ENCODE measurements at regions not wholly inside any gene's neighbourhood (a gene's known extent, or its start where the extent isn't known, plus 50 kb on each side); places are given as distances from the start of the nearest gene placed in this dataset.

- no peak overlapping the region for H3K4me2 ChIP-seq (ENCODE audit: low read length)
- no peaks in the 10 kb centered on the region for H3K9me2 ChIP-seq (replicated peaks; ENCODE audit: control insufficient read depth, low read length)
- H3K27ac ChIP-seq (ENCODE audit: low read depth, low read length): no peak overlapping the region
- TF ChIP-seq CTCF (IDR thresholded peaks at IDR 0.05; ENCODE audit: low read depth, low read length, poor library complexity, severe bottlenecking): no peak
- no peak for TF ChIP-seq EZH2phosphoT487 (IDR thresholded peaks at IDR 0.05; ENCODE audit: borderline replicate concordance, low read length)
- no peaks in the 10 kb centered on the region for H3K9me3 ChIP-seq (ENCODE audit: control insufficient read depth, insufficient read depth, low read length)
- H3K36me3 ChIP-seq (ENCODE audit: control insufficient read depth, low read length): no peaks in the 10 kb centered on the region
- H3K27me3 ChIP-seq (ENCODE audit: control insufficient read depth, low read length): no peaks in the 10 kb centered on the region
- H4K20me1 ChIP-seq (ENCODE audit: control insufficient read depth, insufficient read depth, low read depth, low read length): no peaks in the 10 kb centered on the region
- H3K4me1 ChIP-seq (ENCODE audit: control insufficient read depth, low read length): no peaks in the 10 kb centered on the region
- no peaks in the 10 kb centered on the region for H3K79me2 ChIP-seq (ENCODE audit: control insufficient read depth, low read length)
- H3K4me3 ChIP-seq (ENCODE audit: low read length): no peak overlapping the region
- H3F3A ChIP-seq (ENCODE audit: control insufficient read depth, insufficient read depth): no peaks in the 10 kb centered on the region
Measured at GRCh38 chr5:44446399-44446798, 57.2 kb upstream of the FGF10 start.

- H3K4me2 ChIP-seq (ENCODE audit: low read length): no peak overlapping the region
- no peak for TF ChIP-seq CTCF (IDR thresholded peaks at IDR 0.05; ENCODE audit: low read depth, low read length, poor library complexity, severe bottlenecking)
- TF ChIP-seq EZH2phosphoT487 (IDR thresholded peaks at IDR 0.05; ENCODE audit: borderline replicate concordance, low read length): no peak
- H3F3A ChIP-seq (ENCODE audit: control insufficient read depth, insufficient read depth): no peaks in the 10 kb centered on the region
- no peaks in the 10 kb centered on the region for H3K9me3 ChIP-seq (ENCODE audit: control insufficient read depth, insufficient read depth, low read length)
- no peaks in the 10 kb centered on the region for H3K36me3 ChIP-seq (ENCODE audit: control insufficient read depth, low read length)
- no peaks in the 10 kb centered on the region for H3K4me1 ChIP-seq (ENCODE audit: control insufficient read depth, low read length)
- no peak overlapping the region for H3K4me3 ChIP-seq (ENCODE audit: low read length)
- H3K27ac ChIP-seq (ENCODE audit: low read depth, low read length): no peak overlapping the region
- no peaks in the 10 kb centered on the region for H3K27me3 ChIP-seq (ENCODE audit: control insufficient read depth, low read length)
- H3K79me2 ChIP-seq (ENCODE audit: control insufficient read depth, low read length): no peaks in the 10 kb centered on the region
- no peaks in the 10 kb centered on the region for H3K9me2 ChIP-seq (replicated peaks; ENCODE audit: control insufficient read depth, low read length)
- no peaks in the 10 kb centered on the region for H4K20me1 ChIP-seq (ENCODE audit: control insufficient read depth, insufficient read depth, low read depth, low read length)
Measured at GRCh38 chr5:44443172-44443571, 54.0 kb upstream of the FGF10 start.

- H3K27me3 ChIP-seq (ENCODE audit: control insufficient read depth, low read length): no peaks in the 10 kb centered on the region
- no peak for TF ChIP-seq EZH2phosphoT487 (IDR thresholded peaks at IDR 0.05; ENCODE audit: borderline replicate concordance, low read length)
- TF ChIP-seq CTCF (IDR thresholded peaks at IDR 0.05; ENCODE audit: low read depth, low read length, poor library complexity, severe bottlenecking): no peak
- no peaks in the 10 kb centered on the region for H4K20me1 ChIP-seq (ENCODE audit: control insufficient read depth, insufficient read depth, low read depth, low read length)
- no peaks in the 10 kb centered on the region for H3K4me1 ChIP-seq (ENCODE audit: control insufficient read depth, low read length)
- no peak overlapping the region for H3K4me2 ChIP-seq (ENCODE audit: low read length)
- no peaks in the 10 kb centered on the region for H3K9me2 ChIP-seq (replicated peaks; ENCODE audit: control insufficient read depth, low read length)
- no peaks in the 10 kb centered on the region for H3K36me3 ChIP-seq (ENCODE audit: control insufficient read depth, low read length)
- no peaks in the 10 kb centered on the region for H3K79me2 ChIP-seq (ENCODE audit: control insufficient read depth, low read length)
- no peaks in the 10 kb centered on the region for H3K9me3 ChIP-seq (ENCODE audit: control insufficient read depth, insufficient read depth, low read length)
- no peak overlapping the region for H3K4me3 ChIP-seq (ENCODE audit: low read length)
- H3F3A ChIP-seq (ENCODE audit: control insufficient read depth, insufficient read depth): no peaks in the 10 kb centered on the region
- no peak overlapping the region for H3K27ac ChIP-seq (ENCODE audit: low read depth, low read length)
Measured at GRCh38 chr5:44441460-44441859, 52.2 kb upstream of the FGF10 start.

- H3K27me3 ChIP-seq (ENCODE audit: control insufficient read depth, low read length): no peaks in the 10 kb centered on the region
- H4K20me1 ChIP-seq (ENCODE audit: control insufficient read depth, insufficient read depth, low read depth, low read length): no peaks in the 10 kb centered on the region
- no peaks in the 10 kb centered on the region for H3K4me1 ChIP-seq (ENCODE audit: control insufficient read depth, low read length)
- no peaks in the 10 kb centered on the region for H3K9me3 ChIP-seq (ENCODE audit: control insufficient read depth, insufficient read depth, low read length)
- no peak overlapping the region for H3K27ac ChIP-seq (ENCODE audit: low read depth, low read length)
- no peaks in the 10 kb centered on the region for H3F3A ChIP-seq (ENCODE audit: control insufficient read depth, insufficient read depth)
- H3K4me3 ChIP-seq (ENCODE audit: low read length): no peak overlapping the region
- no peaks in the 10 kb centered on the region for H3K36me3 ChIP-seq (ENCODE audit: control insufficient read depth, low read length)
- TF ChIP-seq CTCF (IDR thresholded peaks at IDR 0.05; ENCODE audit: low read depth, low read length, poor library complexity, severe bottlenecking): no peak
- no peak for TF ChIP-seq EZH2phosphoT487 (IDR thresholded peaks at IDR 0.05; ENCODE audit: borderline replicate concordance, low read length)
- H3K4me2 ChIP-seq (ENCODE audit: low read length): no peak overlapping the region
- H3K79me2 ChIP-seq (ENCODE audit: control insufficient read depth, low read length): no peaks in the 10 kb centered on the region
- H3K9me2 ChIP-seq (replicated peaks; ENCODE audit: control insufficient read depth, low read length): no peaks in the 10 kb centered on the region
Measured at GRCh38 chr5:44440186-44440585, 51.0 kb upstream of the FGF10 start.

Measured in DOHH2 (cell line).